NB4 (cell line): ENCODE measurements at regions not wholly inside any gene's neighbourhood (a gene's known extent, or its start where the extent isn't known, plus 50 kb on each side); places are given as distances from the start of the nearest gene placed in this dataset.

Source experiments
- CTCF ChIP-seq: IDR thresholded peaks from one replicate; pipeline ENCODE4 v1.5.1; 2012; ENCODE audit warnings: low read depth, low read length
- MAX ChIP-seq: IDR thresholded peaks from 2 replicates; pipeline ENCODE4 v1.6.1; 2011; ENCODE audit warnings: low read depth, low read length
- MYC ChIP-seq: IDR thresholded peaks from 2 replicates; pipeline ENCODE4 v1.6.1; 2011; ENCODE audit warnings: low read depth, low read length
- POLR2A ChIP-seq: IDR thresholded peaks from 2 replicates; pipeline ENCODE4 v1.6.1; 2011; ENCODE audit warnings: mild to moderate bottlenecking; ENCODE audit not compliant: insufficient read length; ENCODE audit errors: extremely low read depth

- TF ChIP-seq CTCF (no peak), POLR2A (no peak), MYC (no peak), MAX (no peak)
Observed at GRCh38 chr4:179114615-179115014, 1672.4 kb upstream of the AGA start.
